Mucosa of descending colon (tissue), 3 donors: ENCODE measurements at regions not wholly inside any gene's neighbourhood (a gene's known extent, or its start where the extent isn't known, plus 50 kb on each side); places are given as distances from the start of the nearest gene placed in this dataset.

Source experiments
- ATAC-seq: fragments of 200-7000 bp; cut with Tn5 transposase; one replicate; pipeline ENCODE4 v1.9.1; 2020; ENCODE audit warnings: mild to moderate bottlenecking, moderate library complexity
- DNase-seq, 3 donors: peaks; one replicate each; pipeline ENCODE4 v3.0.0-alpha.2; 2020
- H3K36me3 ChIP-seq: fragments of 200-600 bp; one replicate; pipeline ENCODE4 v1.8.0; 2021; ENCODE audit warnings: low read depth, mild to moderate bottlenecking
- H3K4me1 ChIP-seq: fragments of 200-600 bp; one replicate; pipeline ENCODE4 v1.8.0; 2021; ENCODE audit warnings: low read depth, mild to moderate bottlenecking
- H3K4me3 ChIP-seq: fragments of 200-600 bp; one replicate; pipeline ENCODE4 v1.8.0; 2021; ENCODE audit warnings: mild to moderate bottlenecking
- H3K9me3 ChIP-seq: fragments of 200-600 bp; one replicate; pipeline ENCODE4 v1.8.0; 2021; ENCODE audit warnings: mild to moderate bottlenecking
- intact Hi-C, 2 donors: fragments of 100-400 bp; cut with DNase I in 1 of 2; cut with micrococcal nuclease in 1 of 2; formaldehyde crosslinking; loops; one replicate each; pipeline versions ENCODE4 v1.11.0 to v1.11.1; 2022; cut with DNase I, micrococcal nuclease
- TF ChIP-seq, protein P1 (sequence below): fragments of 200-600 bp; IDR thresholded peaks from one replicate; pipeline ENCODE4 v1.8.0; 2022; ENCODE audit warnings: antibody characterized with exemption, mild to moderate bottlenecking
- donor health status: DM: no; HTN: no; CAD: no; lungs with moderate emphysema.
- donor health status: DM: no; HTN: no; CAD: no.
- donor health status: DM: no; HTN: yes; CAD: no.

DNA sequence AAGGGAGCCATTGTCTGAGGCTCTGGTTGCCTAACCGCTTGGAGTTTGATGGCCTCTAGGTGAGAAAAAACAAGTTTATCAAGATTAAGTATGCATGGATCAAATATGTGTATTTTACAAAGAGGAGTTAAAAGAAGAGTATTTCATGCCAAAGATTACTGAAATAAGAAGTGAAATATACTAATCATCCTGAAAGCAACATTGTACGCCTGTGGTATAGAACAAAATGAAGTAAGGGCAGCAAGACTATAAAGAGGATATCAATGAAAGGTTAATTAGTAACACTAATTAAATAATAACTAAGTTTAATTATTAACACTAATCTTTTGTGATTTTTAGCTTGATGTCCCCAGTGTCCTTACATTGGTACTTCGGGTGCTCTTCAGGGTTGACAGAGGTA lies 276.7 kb downstream of the CALCRL start:
- DNase-seq (no peak), ATAC-seq (no peak)
- TF ChIP-seq, protein P1, sequence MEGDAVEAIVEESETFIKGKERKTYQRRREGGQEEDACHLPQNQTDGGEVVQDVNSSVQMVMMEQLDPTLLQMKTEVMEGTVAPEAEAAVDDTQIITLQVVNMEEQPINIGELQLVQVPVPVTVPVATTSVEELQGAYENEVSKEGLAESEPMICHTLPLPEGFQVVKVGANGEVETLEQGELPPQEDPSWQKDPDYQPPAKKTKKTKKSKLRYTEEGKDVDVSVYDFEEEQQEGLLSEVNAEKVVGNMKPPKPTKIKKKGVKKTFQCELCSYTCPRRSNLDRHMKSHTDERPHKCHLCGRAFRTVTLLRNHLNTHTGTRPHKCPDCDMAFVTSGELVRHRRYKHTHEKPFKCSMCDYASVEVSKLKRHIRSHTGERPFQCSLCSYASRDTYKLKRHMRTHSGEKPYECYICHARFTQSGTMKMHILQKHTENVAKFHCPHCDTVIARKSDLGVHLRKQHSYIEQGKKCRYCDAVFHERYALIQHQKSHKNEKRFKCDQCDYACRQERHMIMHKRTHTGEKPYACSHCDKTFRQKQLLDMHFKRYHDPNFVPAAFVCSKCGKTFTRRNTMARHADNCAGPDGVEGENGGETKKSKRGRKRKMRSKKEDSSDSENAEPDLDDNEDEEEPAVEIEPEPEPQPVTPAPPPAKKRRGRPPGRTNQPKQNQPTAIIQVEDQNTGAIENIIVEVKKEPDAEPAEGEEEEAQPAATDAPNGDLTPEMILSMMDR = no peak
- Histone ChIP-seq H3K4me3 (no peak overlapping the region), H3K36me3 (no peaks in the 10 kb centered on the region), H3K4me1 (no peaks in the 10 kb centered on the region), H3K9me3 (no peaks in the 10 kb centered on the region)
- intact Hi-C loops = no loop called here

DNA sequence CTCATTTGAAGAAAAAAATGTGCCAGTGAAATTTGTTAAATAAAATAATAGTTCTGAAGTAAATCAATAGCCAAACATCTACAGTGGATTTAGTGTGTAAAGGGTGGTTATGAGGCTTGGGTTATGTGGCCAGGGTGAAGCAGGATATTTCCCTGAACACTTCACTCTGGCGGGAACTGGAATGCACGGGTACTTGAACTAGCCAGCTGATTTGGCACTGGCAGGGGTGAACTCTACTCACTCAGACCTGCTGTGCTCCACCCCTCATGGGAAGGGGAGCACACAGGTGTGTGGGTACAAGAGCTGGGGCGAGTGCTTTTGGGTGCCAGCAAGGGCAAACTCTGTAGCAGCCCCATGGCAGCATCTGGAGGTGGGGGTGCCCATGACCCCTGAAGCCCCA lies 278.2 kb downstream of the CALCRL start:
- DNase-seq (no peak), ATAC-seq (no peak)
- Histone ChIP-seq H3K9me3 (no peaks in the 10 kb centered on the region), H3K4me1 (no peaks in the 10 kb centered on the region), H3K36me3 (no peaks in the 10 kb centered on the region), H3K4me3 (no peak overlapping the region)
- TF ChIP-seq, protein P1 = no peak
- intact Hi-C loops = no loop called here

DNA sequence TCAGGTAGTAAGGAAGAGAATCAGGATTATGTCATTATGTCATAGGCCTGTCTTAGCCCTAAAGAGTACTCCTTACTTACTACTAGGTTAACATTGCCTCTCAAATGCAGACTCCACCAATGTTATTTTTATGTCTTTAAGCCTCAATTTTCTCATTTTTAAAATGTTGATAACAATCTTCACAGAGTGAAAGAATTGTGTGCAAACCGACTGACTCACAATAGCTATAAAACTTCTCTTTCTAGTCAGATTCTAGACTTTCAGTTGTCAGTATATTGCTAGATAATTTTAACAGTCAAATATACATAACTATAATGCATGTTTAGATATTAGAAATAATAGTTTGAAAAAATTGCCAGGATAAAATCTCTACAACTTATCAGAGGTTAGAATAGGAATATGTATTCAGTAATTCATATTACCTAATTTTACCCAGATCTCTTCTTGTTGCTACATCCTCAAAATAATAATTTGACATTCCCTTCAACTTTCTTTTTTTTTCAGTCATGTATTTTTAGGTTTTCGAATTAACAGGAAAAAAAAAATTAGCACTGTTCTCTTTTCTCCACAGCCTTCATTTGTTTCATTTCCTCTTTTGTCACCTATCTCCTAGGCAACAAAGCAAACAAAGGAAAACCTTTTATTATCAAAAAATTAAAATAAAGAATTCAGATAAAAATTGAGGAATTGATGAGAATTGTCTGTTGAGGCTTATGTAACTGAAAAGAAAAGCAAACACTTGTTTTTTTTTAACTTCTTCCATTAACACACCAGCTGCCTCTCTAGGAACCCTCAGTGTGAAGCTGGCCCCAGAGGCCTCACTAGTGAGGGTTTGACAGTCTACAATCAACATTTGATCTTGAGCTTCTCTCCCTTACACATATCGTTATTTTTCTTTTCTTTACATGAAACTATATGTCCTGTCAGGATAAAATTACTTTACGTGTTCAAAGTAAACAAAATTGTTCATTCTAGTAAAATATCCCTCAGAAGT lies 279.0 kb downstream of the CALCRL start:
- TF ChIP-seq, protein P1 = no peak
- DNase-seq (no peak), ATAC-seq (no peak)
- no peaks in the 10 kb centered on the region for H3K9me3 ChIP-seq
- H3K4me1 ChIP-seq = no peaks in the 10 kb centered on the region
- intact Hi-C loops = no loop called here
- H3K4me3 ChIP-seq = no peak overlapping the region
- no peaks in the 10 kb centered on the region for H3K36me3 ChIP-seq

DNA sequence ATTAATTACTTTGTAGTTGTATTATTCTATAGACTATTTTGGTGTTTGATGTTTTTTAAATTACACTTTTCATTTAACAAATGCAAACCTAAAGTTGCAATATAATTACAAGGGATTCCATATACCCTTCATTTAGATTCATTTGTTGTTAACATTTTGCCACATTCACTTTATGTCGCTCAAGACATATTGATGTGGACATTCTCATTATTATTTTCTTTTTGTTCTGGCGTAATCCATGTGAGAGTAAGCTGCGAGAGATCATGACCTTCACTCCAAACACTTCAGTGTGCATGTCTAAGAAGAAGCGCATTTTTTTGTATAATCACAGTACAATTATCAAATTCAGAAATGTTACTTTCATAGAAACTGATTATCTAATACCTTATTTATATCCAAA lies 280.6 kb downstream of the CALCRL start:
- H3K9me3 ChIP-seq = no peaks in the 10 kb centered on the region
- H3K36me3 ChIP-seq = no peaks in the 10 kb centered on the region
- no peak overlapping the region for H3K4me3 ChIP-seq
- no peaks in the 10 kb centered on the region for H3K4me1 ChIP-seq
- TF ChIP-seq, protein P1 = no peak
- ATAC-seq (no peak), DNase-seq (no peak)
- intact Hi-C loops = no loop called here

DNA sequence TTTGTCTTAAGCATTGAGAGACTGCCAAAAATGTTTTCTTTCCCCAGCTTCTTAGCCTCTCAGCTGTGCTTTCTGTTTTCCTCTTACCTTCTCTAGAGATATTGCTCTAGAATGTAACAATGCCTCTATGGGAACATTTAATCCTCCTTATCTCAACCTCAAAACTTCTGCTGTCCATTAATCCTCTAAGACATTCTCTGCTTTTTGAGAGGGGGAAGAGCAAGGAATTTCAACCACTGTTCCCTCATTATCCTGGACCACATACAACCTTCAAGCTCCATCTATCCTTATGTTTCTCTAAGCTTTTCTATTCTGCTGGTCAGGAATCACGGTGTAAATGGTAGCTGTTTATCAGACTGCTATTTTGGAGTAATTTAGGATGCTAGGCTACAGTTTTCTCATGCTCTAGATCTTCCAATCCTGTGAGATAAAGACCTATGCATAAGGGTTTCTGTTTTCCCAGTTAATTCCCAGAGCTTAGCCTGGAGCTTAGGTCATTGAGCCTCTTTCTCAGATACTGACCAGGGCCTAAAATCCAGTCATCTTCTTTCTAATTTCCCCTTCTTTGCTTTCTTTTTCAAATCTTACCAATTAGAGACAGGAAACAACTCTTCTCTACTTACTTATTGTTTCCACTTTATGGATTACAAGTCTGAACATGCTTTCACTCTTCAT lies 282.0 kb downstream of the CALCRL start:
- TF ChIP-seq, protein P1 = no peak
- Histone ChIP-seq H3K36me3 (no peaks in the 10 kb centered on the region), H3K9me3 (no peaks in the 10 kb centered on the region), H3K4me3 (no peak overlapping the region), H3K4me1 (no peaks in the 10 kb centered on the region)
- DNase-seq (no peak), ATAC-seq (no peak)
- intact Hi-C loops = no loop called here
